CD14-positive monocyte (primary cell): ENCODE measurements at regions not wholly inside any gene's neighbourhood (a gene's known extent, or its start where the extent isn't known, plus 50 kb on each side); places are given as distances from the start of the nearest gene placed in this dataset.

Source experiments
- DNase-seq, 3 donors: peaks; one replicate each; pipeline ENCODE4 v3.0.0-alpha.2; 2011 to 2022
- H2AFZ ChIP-seq: 2 replicates; pipeline ENCODE4 v1.6.0; 2012; ENCODE audit warnings: mild to moderate bottlenecking, low read depth, low read length, inconsistent platforms; ENCODE audit not compliant: insufficient read depth, poor library complexity, severe bottlenecking
- H3K27ac ChIP-seq, 2 donors: 1 replicate in 1 of 2; 2 replicates in 1 of 2; pipeline ENCODE4 v1.5.1; 2012 to 2013; ENCODE audit warnings: low read length in 2 of 2, control low read depth in 1 of 2, inconsistent platforms in 1 of 2, low read depth in 1 of 2, mild to moderate bottlenecking in 1 of 2
- H3K27me3 ChIP-seq, 2 donors: one replicate each; pipeline versions ENCODE4 v1.6.0 to v1.6.1; 2011 to 2013; ENCODE audit warnings: low read length in 2 of 2; ENCODE audit not compliant: control insufficient read depth in 2 of 2, insufficient read depth in 2 of 2
- H3K36me3 ChIP-seq, 2 donors: replicated peaks in 1 of 2; 1 replicate in 1 of 2; 2 replicates in 1 of 2; pipeline versions ENCODE4 v1.5.1 to v1.6.1; 2012 to 2013; ENCODE audit warnings: low read length in 2 of 2, control low read depth in 1 of 2, inconsistent platforms in 1 of 2, mild to moderate bottlenecking in 1 of 2; ENCODE audit not compliant: insufficient read depth in 2 of 2, control insufficient read depth in 1 of 2
- H3K4me1 ChIP-seq, 2 donors: 1 replicate in 1 of 2; 2 replicates in 1 of 2; pipeline versions ENCODE4 v1.5.1 to v1.6.1; 2012 to 2013; ENCODE audit warnings: low read length in 2 of 2, control low read depth in 1 of 2, inconsistent platforms in 1 of 2, mild to moderate bottlenecking in 1 of 2, moderate library complexity in 1 of 2; ENCODE audit not compliant: insufficient read depth in 2 of 2, control insufficient read depth in 1 of 2
- H3K4me2 ChIP-seq: replicated peaks from 2 replicates; pipeline ENCODE3; 2012; ENCODE audit warnings: low read length, moderate library complexity, mild to moderate bottlenecking; ENCODE audit not compliant: poor library complexity, severe bottlenecking; ENCODE audit errors: extremely low read depth
- H3K4me3 ChIP-seq, 3 experiments: fragments of 200-600 bp in 1 of 3; sonication (generic) in 1 of 3; replicated peaks in 1 of 3; 1 replicate in 2 of 3; 2 replicates in 1 of 3; pipeline ENCODE4 v1.5.1; 2011 to 2013; ENCODE audit warnings: low read length in 3 of 3, mild to moderate bottlenecking in 3 of 3, control low read depth in 2 of 3, low read depth in 2 of 3, inconsistent platforms in 1 of 3, moderate library complexity in 1 of 3
- H3K79me2 ChIP-seq: 2 replicates; pipeline ENCODE4 v1.6.0; 2012; ENCODE audit warnings: mild to moderate bottlenecking, control low read depth, inconsistent platforms, low read length, moderate library complexity; ENCODE audit not compliant: insufficient read depth
- H3K9ac ChIP-seq: 2 replicates; pipeline ENCODE4 v1.6.0; 2017; ENCODE audit warnings: low read length, mild to moderate bottlenecking; ENCODE audit not compliant: insufficient read depth, poor library complexity, severe bottlenecking
- H3K9me3 ChIP-seq, 2 donors: replicated peaks in 1 of 2; 1 replicate in 1 of 2; 2 replicates in 1 of 2; pipeline versions ENCODE4 v1.5.1 to v1.6.1; 2012 to 2013; ENCODE audit warnings: low read length in 2 of 2, control low read depth in 1 of 2; ENCODE audit not compliant: control insufficient read depth in 1 of 2, insufficient read depth in 1 of 2
- H4K20me1 ChIP-seq: 2 replicates; pipeline ENCODE4 v1.6.0; 2012; ENCODE audit warnings: mild to moderate bottlenecking, low read length, control low read depth, moderate library complexity; ENCODE audit not compliant: insufficient read depth
- H3K27ac Mint-ChIP-seq, 7 donors: one replicate each; pipeline ENCODE4 v1.8.0; 2020; ENCODE audit warnings: mild to moderate bottlenecking in 7 of 7, mixed read lengths in 7 of 7, moderate library complexity in 6 of 7, inconsistent platforms in 2 of 7
- H3K27me3 Mint-ChIP-seq, 3 donors: one replicate each; pipeline ENCODE4 v1.8.0; 2021 to 2022; ENCODE audit warnings: low read depth in 3 of 3, mild to moderate bottlenecking in 3 of 3, mixed read lengths in 3 of 3, moderate library complexity in 3 of 3, inconsistent platforms in 1 of 3
- H3K36me3 Mint-ChIP-seq, 2 donors: one replicate each; pipeline ENCODE4 v1.8.0; 2020; ENCODE audit warnings: mixed read lengths in 2 of 2, inconsistent platforms in 1 of 2, mild to moderate bottlenecking in 1 of 2
- H3K4me1 Mint-ChIP-seq: one replicate; pipeline ENCODE4 v1.8.0; 2020; ENCODE audit warnings: mild to moderate bottlenecking, mixed read lengths
- H3K4me3 Mint-ChIP-seq, 2 donors: one replicate each; pipeline ENCODE4 v1.8.0; 2020; ENCODE audit warnings: mild to moderate bottlenecking in 2 of 2, mixed read lengths in 2 of 2, moderate library complexity in 1 of 2
- H3K9me3 Mint-ChIP-seq, 7 donors: one replicate each; pipeline ENCODE4 v1.8.0; 2020 to 2022; ENCODE audit warnings: mixed read lengths in 7 of 7, mild to moderate bottlenecking in 6 of 7, moderate library complexity in 6 of 7, inconsistent platforms in 2 of 7
- WGBS: methylation state at CpG from one replicate; pipeline ENCODE4 v1.1.5; 2013; ENCODE audit warnings: missing lambda C conversion rate; ENCODE audit not compliant: insufficient coverage; 5-methylcytosine and 5-hydroxymethylcytosine counted together
- intact Hi-C, 2 donors: fragments of 100-400 bp; cut with micrococcal nuclease; formaldehyde crosslinking; loops; one replicate each; pipeline versions ENCODE4 v1.15.0 to v1.15.1; 2023
- TF ChIP-seq, protein P1 (sequence below): fragments of 200-600 bp; IDR thresholded peaks from one replicate; pipeline ENCODE4 v1.8.0; 2022; ENCODE audit warnings: antibody characterized with exemption, mild to moderate bottlenecking

DNA sequence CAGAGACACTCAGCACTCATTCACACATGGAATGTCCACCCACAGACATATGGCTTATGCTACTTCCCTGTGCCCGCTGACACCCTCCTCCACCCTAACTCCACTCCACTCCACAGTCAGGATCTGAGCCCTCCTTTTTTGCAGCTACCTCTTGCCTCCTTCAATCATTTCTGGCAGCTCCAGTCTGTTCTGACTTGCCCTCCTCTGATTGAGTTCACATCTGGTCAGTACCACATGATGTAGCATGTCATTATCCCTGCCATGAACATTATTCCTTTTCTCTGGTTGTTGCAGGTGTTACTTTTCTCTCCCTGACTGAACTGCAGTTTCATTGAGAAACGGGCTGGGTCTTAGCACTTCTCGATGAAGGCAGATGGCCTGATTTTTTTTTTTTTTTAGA is 130.1 kb upstream of the EGR2 start:
- no peaks in the 10 kb centered on the region for H3K36me3 ChIP-seq

DNA sequence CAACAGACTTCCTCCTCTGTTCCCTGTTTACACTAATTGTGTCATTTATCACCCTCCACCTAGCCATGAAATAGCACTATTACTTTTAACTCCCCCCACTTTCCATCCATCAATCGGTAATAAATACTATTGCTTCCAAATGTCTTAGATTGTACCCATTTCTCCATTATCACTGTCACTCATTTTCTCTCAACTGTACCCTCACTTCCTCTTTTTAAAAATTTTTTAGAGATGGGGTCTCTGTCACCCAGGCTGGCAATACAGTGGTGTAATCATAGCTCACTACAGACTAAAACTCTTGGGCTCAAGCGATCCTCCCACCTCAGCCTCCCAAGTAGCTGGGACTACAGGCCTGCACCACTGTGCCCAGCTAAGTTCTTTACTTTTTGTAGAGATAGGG is 123.5 kb upstream of the EGR2 start:
- DNase-seq = no peak
- Histone ChIP-seq H3K4me1 (no peaks in the 10 kb centered on the region), H2AFZ (no peak overlapping the region), H3K4me3 (no peak overlapping the region), H3K9ac (no peak overlapping the region), H3K9me3 (no peaks in the 10 kb centered on the region), H3K36me3 (no peaks in the 10 kb centered on the region), H3K79me2 (no peaks in the 10 kb centered on the region), H3K4me2 (no peak overlapping the region), H4K20me1 (no peaks in the 10 kb centered on the region), H3K27ac (no peak overlapping the region), H3K27me3 (no peaks in the 10 kb centered on the region)
- Mint-ChIP-seq H3K9me3 (peaks cover 0 to 3% (median 0%) of the 10 kb centered on the region in 7 donors), H3K27ac (no peak overlapping the region), H3K36me3 (no peaks in the 10 kb centered on the region), H3K27me3 (peaks cover 0 to 1% (median 0%) of the 10 kb centered on the region in 3 donors), H3K4me3 (no peak overlapping the region), H3K4me1 (peaks cover 6% of the 10 kb centered on the region)
- intact Hi-C loops = no loop called here
- WGBS = 100% methylated on average over 1 of the region's 2 CpGs
- TF ChIP-seq, protein P1, sequence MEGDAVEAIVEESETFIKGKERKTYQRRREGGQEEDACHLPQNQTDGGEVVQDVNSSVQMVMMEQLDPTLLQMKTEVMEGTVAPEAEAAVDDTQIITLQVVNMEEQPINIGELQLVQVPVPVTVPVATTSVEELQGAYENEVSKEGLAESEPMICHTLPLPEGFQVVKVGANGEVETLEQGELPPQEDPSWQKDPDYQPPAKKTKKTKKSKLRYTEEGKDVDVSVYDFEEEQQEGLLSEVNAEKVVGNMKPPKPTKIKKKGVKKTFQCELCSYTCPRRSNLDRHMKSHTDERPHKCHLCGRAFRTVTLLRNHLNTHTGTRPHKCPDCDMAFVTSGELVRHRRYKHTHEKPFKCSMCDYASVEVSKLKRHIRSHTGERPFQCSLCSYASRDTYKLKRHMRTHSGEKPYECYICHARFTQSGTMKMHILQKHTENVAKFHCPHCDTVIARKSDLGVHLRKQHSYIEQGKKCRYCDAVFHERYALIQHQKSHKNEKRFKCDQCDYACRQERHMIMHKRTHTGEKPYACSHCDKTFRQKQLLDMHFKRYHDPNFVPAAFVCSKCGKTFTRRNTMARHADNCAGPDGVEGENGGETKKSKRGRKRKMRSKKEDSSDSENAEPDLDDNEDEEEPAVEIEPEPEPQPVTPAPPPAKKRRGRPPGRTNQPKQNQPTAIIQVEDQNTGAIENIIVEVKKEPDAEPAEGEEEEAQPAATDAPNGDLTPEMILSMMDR = no peak

More for the DNA sequence above, 130.1 kb upstream of the EGR2 start:
- TF ChIP-seq, protein P1 = no peak
- no peak overlapping the region for H3K27ac Mint-ChIP-seq
- H3K4me3 Mint-ChIP-seq = no peak overlapping the region
- DNase-seq = no peak
- H4K20me1 ChIP-seq = no peaks in the 10 kb centered on the region
- H3K27me3 Mint-ChIP-seq = peaks cover 2 to 6% (median 2%) of the 10 kb centered on the region in 3 donors
- no peak overlapping the region for H3K4me3 ChIP-seq
- no peaks in the 10 kb centered on the region for H3K79me2 ChIP-seq
- no peaks in the 10 kb centered on the region for H3K4me1 Mint-ChIP-seq
- no peak overlapping the region for H3K9ac ChIP-seq
- peaks cover 0 to 17% of the 10 kb centered on the region in 2 donors for H3K9me3 ChIP-seq
- no peak overlapping the region for H3K4me2 ChIP-seq
- intact Hi-C loops = no loop called here
- peaks cover 9 to 22% (median 14%) of the 10 kb centered on the region in 7 donors for H3K9me3 Mint-ChIP-seq
- no peak overlapping the region for H3K27ac ChIP-seq
- H2AFZ ChIP-seq = no peak overlapping the region
- 95% methylated on average over 3 of the region's 3 CpGs for WGBS
- no peaks in the 10 kb centered on the region for H3K4me1 ChIP-seq
- no peaks in the 10 kb centered on the region for H3K36me3 Mint-ChIP-seq
- H3K27me3 ChIP-seq = no peaks in the 10 kb centered on the region
